Liver (tissue), 2 donors: ENCODE measurements at regions not wholly inside any gene's neighbourhood (a gene's known extent, or its start where the extent isn't known, plus 50 kb on each side); places are given as distances from the start of the nearest gene placed in this dataset.

Experiments used
- CTCF ChIP-seq: fragments of 150-350 bp; IDR thresholded peaks from 2 replicates; pipeline ENCODE4 v1.5.1; 2017; ENCODE audit warnings: improper control_type of control experiment, low read depth, low read length; ENCODE audit not compliant: missing input control
- REST ChIP-seq: IDR thresholded peaks from 2 replicates; pipeline ENCODE4 v1.6.1; 2016; ENCODE audit warnings: antibody characterized with exemption, mild to moderate bottlenecking
- donor health status: healthy.

- TF ChIP-seq REST, result no peak
- TF ChIP-seq CTCF, result no peak
Measured at GRCh38 chr18:10025711-10026670, 112.2 kb downstream of the VAPA start.
